WTC11 (cell line): ENCODE measurements at regions not wholly inside any gene's neighbourhood (a gene's known extent, or its start where the extent isn't known, plus 50 kb on each side); places are given as distances from the start of the nearest gene placed in this dataset.

Source experiments
- ATAC-seq: fragments of 200-7000 bp; cut with Tn5 transposase; 2 replicates; pipeline ENCODE4 v1.10.0; 2021; ENCODE audit warnings: mild to moderate bottlenecking, moderate library complexity
- CTCF ChIA-PET: fragments of 300-600 bp; sonication (Branson Sonifier 250); formaldehyde crosslinking; loops from one replicate; lab custom pipeline; 2021; ENCODE audit warnings: antibody characterized with exemption; lab: Charles Lee
- POLR2A ChIA-PET: fragments of 350-600 bp; sonication (Branson Sonifier 250); formaldehyde crosslinking; loops from one replicate; lab custom pipeline; 2021; ENCODE audit warnings: antibody characterized with exemption; lab: Charles Lee
- DNase-seq: peaks from one replicate; pipeline ENCODE4 v3.0.0; 2021; ENCODE audit warnings: low spot score
- H3K27ac Mint-ChIP-seq: 2 replicates; pipeline ENCODE4 v1.8.0; 2021; ENCODE audit warnings: mixed read lengths
- H3K27me3 Mint-ChIP-seq: 2 replicates; pipeline ENCODE4 v1.8.0; 2021; ENCODE audit warnings: low read depth, mild to moderate bottlenecking, moderate library complexity, mixed read lengths
- H3K36me3 Mint-ChIP-seq: 2 replicates; pipeline ENCODE4 v1.8.0; 2021; ENCODE audit warnings: mixed read lengths
- H3K4me1 Mint-ChIP-seq: 2 replicates; pipeline ENCODE4 v1.8.0; 2022; ENCODE audit warnings: mixed read lengths
- H3K4me3 Mint-ChIP-seq: 2 replicates; pipeline ENCODE4 v1.8.0; 2021; ENCODE audit warnings: mild to moderate bottlenecking, moderate library complexity, mixed read lengths
- H3K9me3 Mint-ChIP-seq: 2 replicates; pipeline ENCODE4 v1.8.0; 2021; ENCODE audit warnings: mixed read lengths
- CBFB ChIP-seq: sonication (generic); formaldehyde crosslinking; IDR thresholded peaks from 2 replicates; pipeline ENCODE4 v1.8.1; 2022; ENCODE audit warnings: mild to moderate bottlenecking, low read depth, missing genetic modification reagents
- E2F4 ChIP-seq: sonication (generic); formaldehyde crosslinking; IDR thresholded peaks from 2 replicates; pipeline ENCODE4 v1.8.1; 2022; ENCODE audit warnings: low read depth, mild to moderate bottlenecking, moderate library complexity, missing genetic modification reagents, borderline replicate concordance
- EMX1 ChIP-seq: fragments of 250-450 bp; sonication (Bioruptor Pico); IDR thresholded peaks from 2 replicates; pipeline ENCODE4 v1.8.0; 2021; ENCODE audit warnings: mild to moderate bottlenecking
- FOXP1 ChIP-seq: sonication (generic); formaldehyde crosslinking; IDR thresholded peaks from 2 replicates; pipeline ENCODE4 v1.8.0; 2022; ENCODE audit warnings: missing genetic modification reagents, mild to moderate bottlenecking, moderate library complexity, borderline replicate concordance
- IRF2 ChIP-seq: sonication (generic); formaldehyde crosslinking; IDR thresholded peaks from 2 replicates; pipeline ENCODE4 v1.8.0; 2022; ENCODE audit warnings: low read depth, missing genetic modification reagents, borderline replicate concordance
- NR1H2 ChIP-seq: sonication (generic); formaldehyde crosslinking; IDR thresholded peaks from 2 replicates; pipeline ENCODE4 v1.9.0; 2021; ENCODE audit warnings: mild to moderate bottlenecking, moderate library complexity, missing genetic modification reagents
- NR2C2 ChIP-seq: sonication (generic); formaldehyde crosslinking; IDR thresholded peaks from 2 replicates; pipeline ENCODE4 v1.8.0; 2022; ENCODE audit warnings: mild to moderate bottlenecking, missing genetic modification reagents
- SOX15 ChIP-seq: fragments of 250-450 bp; sonication (Bioruptor Pico); IDR thresholded peaks from 2 replicates; pipeline ENCODE4 v1.9.0; 2021; ENCODE audit warnings: mild to moderate bottlenecking
- TEAD4 ChIP-seq: sonication (generic); formaldehyde crosslinking; IDR thresholded peaks from 2 replicates; pipeline ENCODE4 v1.8.0; 2022; ENCODE audit warnings: mild to moderate bottlenecking, missing genetic modification reagents
- TP53 ChIP-seq: sonication (generic); formaldehyde crosslinking; IDR thresholded peaks from 2 replicates; pipeline ENCODE4 v1.8.1; 2023; ENCODE audit warnings: mild to moderate bottlenecking, missing genetic modification reagents
- USF1 ChIP-seq: sonication (generic); formaldehyde crosslinking; IDR thresholded peaks from 2 replicates; pipeline ENCODE4 v1.8.0; 2022; ENCODE audit warnings: mild to moderate bottlenecking, missing genetic modification reagents
- ZNF219 ChIP-seq: sonication (generic); formaldehyde crosslinking; IDR thresholded peaks from 2 replicates; pipeline ENCODE4 v1.8.0; 2023; ENCODE audit warnings: missing genetic modification reagents, mild to moderate bottlenecking, borderline replicate concordance
- ZNF425 ChIP-seq: fragments of 250-450 bp; sonication (Bioruptor Pico); conservative IDR thresholded peaks from 2 replicates; pipeline ENCODE4 v1.9.0; 2021; ENCODE audit warnings: mild to moderate bottlenecking
- ZNF532 ChIP-seq: fragments of 250-450 bp; sonication (Bioruptor Pico); IDR thresholded peaks from 2 replicates; pipeline ENCODE4 v1.9.0; 2021; ENCODE audit warnings: mild to moderate bottlenecking, borderline replicate concordance
- ZNF671 ChIP-seq: fragments of 250-450 bp; sonication (Bioruptor Pico); IDR thresholded peaks from 2 replicates; pipeline ENCODE4 v1.8.0; 2021; ENCODE audit warnings: mild to moderate bottlenecking
- ZSCAN18 ChIP-seq: fragments of 250-450 bp; sonication (Bioruptor Pico); IDR thresholded peaks from 2 replicates; pipeline ENCODE4 v2.1.2; 2022; ENCODE audit warnings: mild to moderate bottlenecking, moderate library complexity
- TF ChIP-seq, protein P1 (sequence below): sonication (generic); formaldehyde crosslinking; IDR thresholded peaks from 2 replicates; pipeline ENCODE4 v1.8.1; 2023; ENCODE audit warnings: mild to moderate bottlenecking, missing genetic modification reagents, borderline replicate concordance
- TF ChIP-seq, protein P2 (sequence below): fragments of 250-450 bp; sonication (Bioruptor Pico); IDR thresholded peaks from 2 replicates; pipeline ENCODE4 v1.9.0; 2021; ENCODE audit warnings: mild to moderate bottlenecking

DNA sequence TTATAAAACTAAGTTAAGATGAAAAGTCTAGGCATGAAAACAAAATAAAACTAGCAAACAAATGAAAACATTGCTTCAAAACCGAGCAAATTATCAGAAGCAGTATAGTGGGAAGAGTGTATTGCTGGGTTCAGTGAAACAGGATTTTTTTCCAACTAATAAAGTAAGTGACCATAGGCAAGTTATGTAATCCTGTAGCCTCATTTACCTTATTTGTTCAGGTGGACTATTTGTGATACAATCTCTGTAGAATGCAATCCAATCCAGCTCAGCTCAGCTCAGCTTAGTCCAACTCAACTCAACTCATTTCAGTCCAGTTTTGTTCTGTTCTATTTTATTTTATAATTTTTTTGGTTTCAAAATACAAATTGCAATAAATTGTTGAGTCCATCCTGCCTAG lies 276.7 kb upstream of the LRIG3 start:
- DNase-seq = no peak
- H3K9me3 Mint-ChIP-seq = peaks cover 13% of the 10 kb centered on the region
- H3K27ac Mint-ChIP-seq = no peak overlapping the region
- no peaks in the 10 kb centered on the region for H3K27me3 Mint-ChIP-seq
- H3K4me3 Mint-ChIP-seq = no peak overlapping the region
- peaks cover 7% of the 10 kb centered on the region for H3K4me1 Mint-ChIP-seq
- no peak for TF ChIP-seq CBFB (CRISPR knock-in tag)
- TF ChIP-seq FOXP1 (CRISPR knock-in tag) = no peak
- no peak for TF ChIP-seq ZNF425
- TF ChIP-seq, protein P1, sequence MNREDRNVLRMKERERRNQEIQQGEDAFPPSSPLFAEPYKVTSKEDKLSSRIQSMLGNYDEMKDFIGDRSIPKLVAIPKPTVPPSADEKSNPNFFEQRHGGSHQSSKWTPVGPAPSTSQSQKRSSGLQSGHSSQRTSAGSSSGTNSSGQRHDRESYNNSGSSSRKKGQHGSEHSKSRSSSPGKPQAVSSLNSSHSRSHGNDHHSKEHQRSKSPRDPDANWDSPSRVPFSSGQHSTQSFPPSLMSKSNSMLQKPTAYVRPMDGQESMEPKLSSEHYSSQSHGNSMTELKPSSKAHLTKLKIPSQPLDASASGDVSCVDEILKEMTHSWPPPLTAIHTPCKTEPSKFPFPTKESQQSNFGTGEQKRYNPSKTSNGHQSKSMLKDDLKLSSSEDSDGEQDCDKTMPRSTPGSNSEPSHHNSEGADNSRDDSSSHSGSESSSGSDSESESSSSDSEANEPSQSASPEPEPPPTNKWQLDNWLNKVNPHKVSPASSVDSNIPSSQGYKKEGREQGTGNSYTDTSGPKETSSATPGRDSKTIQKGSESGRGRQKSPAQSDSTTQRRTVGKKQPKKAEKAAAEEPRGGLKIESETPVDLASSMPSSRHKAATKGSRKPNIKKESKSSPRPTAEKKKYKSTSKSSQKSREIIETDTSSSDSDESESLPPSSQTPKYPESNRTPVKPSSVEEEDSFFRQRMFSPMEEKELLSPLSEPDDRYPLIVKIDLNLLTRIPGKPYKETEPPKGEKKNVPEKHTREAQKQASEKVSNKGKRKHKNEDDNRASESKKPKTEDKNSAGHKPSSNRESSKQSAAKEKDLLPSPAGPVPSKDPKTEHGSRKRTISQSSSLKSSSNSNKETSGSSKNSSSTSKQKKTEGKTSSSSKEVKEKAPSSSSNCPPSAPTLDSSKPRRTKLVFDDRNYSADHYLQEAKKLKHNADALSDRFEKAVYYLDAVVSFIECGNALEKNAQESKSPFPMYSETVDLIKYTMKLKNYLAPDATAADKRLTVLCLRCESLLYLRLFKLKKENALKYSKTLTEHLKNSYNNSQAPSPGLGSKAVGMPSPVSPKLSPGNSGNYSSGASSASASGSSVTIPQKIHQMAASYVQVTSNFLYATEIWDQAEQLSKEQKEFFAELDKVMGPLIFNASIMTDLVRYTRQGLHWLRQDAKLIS (CRISPR knock-in tag) = no peak
- no peak for TF ChIP-seq ZNF671 (CRISPR knock-in tag)
- TF ChIP-seq TEAD4 (CRISPR knock-in tag) = no peak
- TF ChIP-seq, protein P2, sequence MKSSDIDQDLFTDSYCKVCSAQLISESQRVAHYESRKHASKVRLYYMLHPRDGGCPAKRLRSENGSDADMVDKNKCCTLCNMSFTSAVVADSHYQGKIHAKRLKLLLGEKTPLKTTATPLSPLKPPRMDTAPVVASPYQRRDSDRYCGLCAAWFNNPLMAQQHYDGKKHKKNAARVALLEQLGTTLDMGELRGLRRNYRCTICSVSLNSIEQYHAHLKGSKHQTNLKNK (CRISPR knock-in tag) = no peak
- TF ChIP-seq IRF2 (CRISPR knock-in tag) = no peak
- TF ChIP-seq EMX1 (CRISPR knock-in tag) = no peak
- no peak for TF ChIP-seq SOX15
- no peak for TF ChIP-seq ZSCAN18 (CRISPR knock-in tag)
- TF ChIP-seq E2F4 (CRISPR knock-in tag) = no peak
- no peak for TF ChIP-seq ZNF219 (CRISPR knock-in tag)
- TF ChIP-seq NR2C2 (CRISPR knock-in tag) = no peak
- no peak for TF ChIP-seq USF1 (CRISPR knock-in tag)
- TF ChIP-seq ZNF532 = no peak
- TF ChIP-seq NR1H2 (CRISPR knock-in tag) = no peak
- no peak for TF ChIP-seq TP53 (CRISPR knock-in tag)
- CTCF ChIA-PET = no interaction called here
- ATAC-seq = no peak
- no peaks in the 10 kb centered on the region; the same call in 1 of the 2 replicates for H3K36me3 Mint-ChIP-seq
- POLR2A ChIA-PET = no interaction called here
